K562 (cell line): ENCODE measurements at regions not wholly inside any gene's neighbourhood (a gene's known extent, or its start where the extent isn't known, plus 50 kb on each side); places are given as distances from the start of the nearest gene placed in this dataset.

Source experiments
- BRD9 ChIP-seq: fragments of 450-650 bp; IDR thresholded peaks from 2 replicates; pipeline ENCODE4 v1.6.1; 2018; ENCODE audit warnings: low read depth; ENCODE audit not compliant: partially characterized antibody
- FOSL1 ChIP-seq: fragments of 200-800 bp; sonication (Bioruptor generic); conservative IDR thresholded peaks from 2 replicates; pipeline ENCODE4 v1.6.1; 2016; ENCODE audit warnings: missing genetic modification characterization, missing compliant biosample characterization
- MECOM ChIP-seq: fragments of 250-450 bp; sonication (Bioruptor Pico); IDR thresholded peaks from 2 replicates; pipeline ENCODE4 v1.8.0; 2022; ENCODE audit warnings: inconsistent platforms
- NELFE ChIP-seq: IDR thresholded peaks from 2 replicates; pipeline ENCODE4 v1.6.1; 2011; ENCODE audit warnings: mild to moderate bottlenecking; ENCODE audit not compliant: insufficient read depth, insufficient read length
- NR4A1 ChIP-seq, 2 experiments: fragments of 250-450 bp in 1 of 2; fragments of 450-650 bp in 1 of 2; sonication (Bioruptor Pico) in 1 of 2; IDR thresholded peaks; 2 replicates each; pipeline versions ENCODE4 v1.4.0 to v1.6.1; 2016 to 2020; ENCODE audit warnings: mild to moderate bottlenecking in 2 of 2, missing compliant biosample characterization in 1 of 2, missing genetic modification characterization in 1 of 2, moderate library complexity in 1 of 2
- PHB ChIP-seq: fragments of 250-450 bp; sonication (Bioruptor Pico); IDR thresholded peaks from 2 replicates; pipeline ENCODE4 v1.5.0; 2021
- PKNOX1 ChIP-seq: fragments of 450-650 bp; IDR thresholded peaks from 2 replicates; pipeline ENCODE4 v1.6.1; 2016
- RNF2 ChIP-seq: sonication (generic); IDR thresholded peaks from 2 replicates; pipeline ENCODE4 v1.6.1; 2016
- SOX6 ChIP-seq: fragments of 450-650 bp; IDR thresholded peaks from 2 replicates; pipeline ENCODE4 v1.6.1; 2014; ENCODE audit warnings: mild to moderate bottlenecking
- TRIM25 ChIP-seq: fragments of 450-650 bp; IDR thresholded peaks from 2 replicates; pipeline ENCODE4 v1.7.0; 2016; ENCODE audit warnings: borderline replicate concordance
- ZNF57 ChIP-seq: fragments of 450-650 bp; formaldehyde crosslinking; IDR thresholded peaks from 2 replicates; pipeline ENCODE4 v1.4.0; 2020; ENCODE audit warnings: mild to moderate bottlenecking, moderate library complexity
- TF ChIP-seq, protein P1 (sequence below): sonication (generic); IDR thresholded peaks from 2 replicates; pipeline ENCODE4 v1.6.1; 2016

DNA sequence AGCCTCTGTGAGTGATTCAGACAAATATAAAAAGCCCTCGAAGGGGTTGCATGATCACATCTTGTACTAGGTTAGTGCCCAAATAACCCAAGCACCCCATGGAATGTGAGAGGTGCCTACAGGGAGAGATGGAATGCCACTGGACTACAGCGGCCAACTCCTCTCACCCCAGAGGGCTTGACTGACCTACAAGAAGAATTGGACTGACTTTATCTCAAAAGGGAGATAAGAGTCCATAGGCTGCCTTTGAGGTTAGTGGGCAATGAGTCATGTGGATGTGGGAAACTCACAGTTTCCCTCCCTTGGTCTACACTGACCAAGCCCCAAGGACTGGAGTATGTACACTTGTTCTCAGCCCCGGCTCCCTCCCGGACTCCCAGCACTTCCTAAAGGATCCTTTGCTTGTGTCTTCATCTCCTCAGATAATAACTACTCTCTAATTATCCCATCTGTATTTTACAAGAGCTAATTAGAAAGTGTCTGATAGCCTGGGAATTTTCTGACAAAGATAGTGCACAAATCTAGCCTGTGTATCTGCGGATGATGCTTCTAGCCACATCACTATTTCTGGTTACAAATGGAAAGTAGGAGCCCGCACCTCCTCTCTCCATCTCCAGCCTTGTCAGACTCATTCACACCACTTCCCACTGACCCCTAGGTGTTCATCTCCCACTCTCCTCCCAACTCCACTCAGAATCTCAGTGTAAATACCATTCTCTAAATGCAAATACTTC lies 547.8 kb upstream of the TBL1XR1 start (continued):
- no peak for TF ChIP-seq TRIM25
- no peak for TF ChIP-seq BRD9
- TF ChIP-seq, protein P1, sequence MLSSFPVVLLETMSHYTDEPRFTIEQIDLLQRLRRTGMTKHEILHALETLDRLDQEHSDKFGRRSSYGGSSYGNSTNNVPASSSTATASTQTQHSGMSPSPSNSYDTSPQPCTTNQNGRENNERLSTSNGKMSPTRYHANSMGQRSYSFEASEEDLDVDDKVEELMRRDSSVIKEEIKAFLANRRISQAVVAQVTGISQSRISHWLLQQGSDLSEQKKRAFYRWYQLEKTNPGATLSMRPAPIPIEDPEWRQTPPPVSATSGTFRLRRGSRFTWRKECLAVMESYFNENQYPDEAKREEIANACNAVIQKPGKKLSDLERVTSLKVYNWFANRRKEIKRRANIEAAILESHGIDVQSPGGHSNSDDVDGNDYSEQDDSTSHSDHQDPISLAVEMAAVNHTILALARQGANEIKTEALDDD, result peak; percentile 39; the same call in 1 of the 2 replicates
- no peak for TF ChIP-seq NELFE
- no peak for TF ChIP-seq PKNOX1
- peak; percentile 94 for TF ChIP-seq FOSL1 (tag)
- no peak for TF ChIP-seq ZNF57 (CRISPR knock-in tag)
- no peak for TF ChIP-seq MECOM (CRISPR knock-in tag)
- TF ChIP-seq NR4A1 (CRISPR knock-in tag; IDR thresholded peaks at IDR 0.05), result no peak
- TF ChIP-seq NR4A1 (tag; IDR thresholded peaks at IDR 0.05), result no peak
- TF ChIP-seq SOX6, result 0 out of 2 replicates have a peak, but pooled peaks have one; percentile 17
- no peak for TF ChIP-seq PHB (CRISPR knock-in tag)
- no peak; the same call in 1 of the 2 replicates for TF ChIP-seq RNF2
